SK-N-SH (cell line): ENCODE measurements at regions not wholly inside any gene's neighbourhood (a gene's known extent, or its start where the extent isn't known, plus 50 kb on each side); places are given as distances from the start of the nearest gene placed in this dataset.

Experiments
- CHD2 ChIP-seq: fragments of 150-350 bp; IDR thresholded peaks from 2 replicates; pipeline ENCODE4 v1.6.1; 2018; ENCODE audit warnings: low read length; ENCODE audit not compliant: partially characterized antibody
- CTCF ChIP-seq: fragments of 200-600 bp; sonication (generic); IDR thresholded peaks from 2 replicates; pipeline ENCODE4 v1.6.1; 2017; ENCODE audit warnings: antibody characterized with exemption, mild to moderate bottlenecking, moderate library complexity
- EP300 ChIP-seq, 2 experiments: IDR thresholded peaks; 2 replicates each; pipeline versions ENCODE4 v1.4.0 to v1.6.1; 2012; ENCODE audit warnings: borderline replicate concordance in 1 of 2, low read depth in 1 of 2, low read length in 1 of 2
- JUND ChIP-seq: IDR thresholded peaks from 2 replicates; pipeline ENCODE4 v1.4.0; 2012
- MAX ChIP-seq: IDR thresholded peaks from 2 replicates; pipeline ENCODE4 v1.4.0; 2012; ENCODE audit warnings: low read depth
- POLR2AphosphoS5 ChIP-seq: IDR thresholded peaks from 2 replicates; pipeline ENCODE4 v1.6.1; 2012; ENCODE audit warnings: low read depth, low read length
- RCOR1 ChIP-seq: fragments of 150-350 bp; IDR thresholded peaks from 2 replicates; pipeline ENCODE4 v1.6.1; 2017; ENCODE audit warnings: antibody characterized with exemption, low read length
- RFX5 ChIP-seq: IDR thresholded peaks from 2 replicates; pipeline ENCODE4 v1.6.1; 2012; ENCODE audit warnings: mild to moderate bottlenecking, improper control_type of control experiment, low read length
- TCF12 ChIP-seq: IDR thresholded peaks from 2 replicates; pipeline ENCODE4 v1.4.0; 2012
- ZBTB33 ChIP-seq: IDR thresholded peaks from 2 replicates; pipeline ENCODE4 v1.4.0; 2012; ENCODE audit warnings: low read depth, borderline replicate concordance

- no peak for TF ChIP-seq CTCF
- TF ChIP-seq MAX = no peak
- TF ChIP-seq EP300 (IDR thresholded peaks at IDR 0.05; ENCODE audit: borderline replicate concordance in 1 of 2, low read depth in 1 of 2, low read length in 1 of 2) = no peak
- no peak for TF ChIP-seq RFX5
- TF ChIP-seq POLR2AphosphoS5 = no peak
- no peak for TF ChIP-seq CHD2
- no peak for TF ChIP-seq ZBTB33
- TF ChIP-seq TCF12 = no peak
- TF ChIP-seq JUND = no peak
- no peak for TF ChIP-seq RCOR1
Observed at GRCh38 chr6:121994919-121995318, 404.5 kb upstream of the HSF2 start.
